Left lung (tissue), 4 donors: ENCODE measurements at regions not wholly inside any gene's neighbourhood (a gene's known extent, or its start where the extent isn't known, plus 50 kb on each side); places are given as distances from the start of the nearest gene placed in this dataset.

Experiments used
- ATAC-seq: fragments of 200-7000 bp; cut with Tn5 transposase; one replicate; pipeline ENCODE4 v1.9.1; 2020; ENCODE audit warnings: moderate library complexity
- DNase-seq, 4 donors: peaks; one replicate each; pipeline ENCODE4 v3.0.0-alpha.2; 2013 to 2020
- H3K27ac ChIP-seq, 2 donors: fragments of 200-600 bp; sonication (generic) in 1 of 2; one replicate each; pipeline versions ENCODE4 v1.5.0 to v1.8.0; 2020 to 2021
- H3K27me3 ChIP-seq, 2 donors: fragments of 200-600 bp; sonication (generic) in 1 of 2; one replicate each; pipeline versions ENCODE4 v1.5.0 to v1.8.0; 2020 to 2021
- H3K36me3 ChIP-seq, 2 donors: fragments of 200-600 bp; sonication (generic) in 1 of 2; one replicate each; pipeline versions ENCODE4 v1.5.0 to v1.8.0; 2020 to 2021
- H3K4me1 ChIP-seq, 2 donors: fragments of 200-600 bp; one replicate each; pipeline ENCODE4 v1.8.0; 2021
- H3K4me3 ChIP-seq, 2 donors: fragments of 200-600 bp; sonication (generic) in 1 of 2; one replicate each; pipeline versions ENCODE4 v1.5.0 to v1.8.0; 2020 to 2021; ENCODE audit warnings: mild to moderate bottlenecking in 1 of 2
- H3K9me3 ChIP-seq, 2 donors: fragments of 200-600 bp; sonication (generic) in 1 of 2; one replicate each; pipeline versions ENCODE4 v1.5.0 to v1.8.0; 2020 to 2021
- intact Hi-C, 2 donors: fragments of 100-400 bp; cut with DNase I; formaldehyde crosslinking; loops; one replicate each; pipeline versions ENCODE4 v1.11.2 to v1.14.2; 2022
- TF ChIP-seq, protein P1 (sequence below), 2 donors: fragments of 200-600 bp; sonication (generic) in 1 of 2; IDR thresholded peaks; one replicate each; pipeline versions ENCODE4 v1.5.0 to v1.8.0; 2021; ENCODE audit warnings: antibody characterized with exemption in 2 of 2
- donor health status: DM: no; HTN: yes; CAD: no.
- donor health status: DM: no; HTN: no; CAD: no.

DNA sequence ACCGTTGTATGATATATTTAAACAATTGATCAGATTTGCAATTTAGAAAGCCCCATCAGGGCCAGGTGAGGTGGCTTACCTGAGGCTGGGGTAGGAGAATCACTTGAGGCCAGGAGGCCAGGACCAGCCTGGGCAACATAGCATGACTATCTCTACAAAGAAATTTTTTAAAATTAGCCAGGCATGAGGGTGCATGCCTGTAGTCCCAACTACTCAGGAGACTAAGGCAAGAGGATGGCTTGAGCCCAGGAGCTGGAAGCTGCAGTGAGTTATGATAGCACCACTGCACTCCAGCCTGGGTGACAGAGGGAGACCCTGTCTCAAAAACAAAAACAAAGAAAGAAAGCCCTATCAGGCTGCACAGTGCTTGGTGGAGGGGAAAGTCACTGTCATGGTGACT is 159.9 kb upstream of the RAB4A start:
- no peak for ATAC-seq
- H3K27ac ChIP-seq: no peak overlapping the region
- H3K36me3 ChIP-seq: no peaks in the 10 kb centered on the region
- TF ChIP-seq, protein P1, sequence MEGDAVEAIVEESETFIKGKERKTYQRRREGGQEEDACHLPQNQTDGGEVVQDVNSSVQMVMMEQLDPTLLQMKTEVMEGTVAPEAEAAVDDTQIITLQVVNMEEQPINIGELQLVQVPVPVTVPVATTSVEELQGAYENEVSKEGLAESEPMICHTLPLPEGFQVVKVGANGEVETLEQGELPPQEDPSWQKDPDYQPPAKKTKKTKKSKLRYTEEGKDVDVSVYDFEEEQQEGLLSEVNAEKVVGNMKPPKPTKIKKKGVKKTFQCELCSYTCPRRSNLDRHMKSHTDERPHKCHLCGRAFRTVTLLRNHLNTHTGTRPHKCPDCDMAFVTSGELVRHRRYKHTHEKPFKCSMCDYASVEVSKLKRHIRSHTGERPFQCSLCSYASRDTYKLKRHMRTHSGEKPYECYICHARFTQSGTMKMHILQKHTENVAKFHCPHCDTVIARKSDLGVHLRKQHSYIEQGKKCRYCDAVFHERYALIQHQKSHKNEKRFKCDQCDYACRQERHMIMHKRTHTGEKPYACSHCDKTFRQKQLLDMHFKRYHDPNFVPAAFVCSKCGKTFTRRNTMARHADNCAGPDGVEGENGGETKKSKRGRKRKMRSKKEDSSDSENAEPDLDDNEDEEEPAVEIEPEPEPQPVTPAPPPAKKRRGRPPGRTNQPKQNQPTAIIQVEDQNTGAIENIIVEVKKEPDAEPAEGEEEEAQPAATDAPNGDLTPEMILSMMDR (IDR thresholded peaks at IDR 0.05): no peak
- intact Hi-C loops: no loop called here
- no peak overlapping the region for H3K4me3 ChIP-seq
- H3K4me1 ChIP-seq: peaks cover 0 to 13% of the 10 kb centered on the region in 2 donors
- no peaks in the 10 kb centered on the region for H3K27me3 ChIP-seq
- H3K9me3 ChIP-seq: no peaks in the 10 kb centered on the region
- no peak for DNase-seq

DNA sequence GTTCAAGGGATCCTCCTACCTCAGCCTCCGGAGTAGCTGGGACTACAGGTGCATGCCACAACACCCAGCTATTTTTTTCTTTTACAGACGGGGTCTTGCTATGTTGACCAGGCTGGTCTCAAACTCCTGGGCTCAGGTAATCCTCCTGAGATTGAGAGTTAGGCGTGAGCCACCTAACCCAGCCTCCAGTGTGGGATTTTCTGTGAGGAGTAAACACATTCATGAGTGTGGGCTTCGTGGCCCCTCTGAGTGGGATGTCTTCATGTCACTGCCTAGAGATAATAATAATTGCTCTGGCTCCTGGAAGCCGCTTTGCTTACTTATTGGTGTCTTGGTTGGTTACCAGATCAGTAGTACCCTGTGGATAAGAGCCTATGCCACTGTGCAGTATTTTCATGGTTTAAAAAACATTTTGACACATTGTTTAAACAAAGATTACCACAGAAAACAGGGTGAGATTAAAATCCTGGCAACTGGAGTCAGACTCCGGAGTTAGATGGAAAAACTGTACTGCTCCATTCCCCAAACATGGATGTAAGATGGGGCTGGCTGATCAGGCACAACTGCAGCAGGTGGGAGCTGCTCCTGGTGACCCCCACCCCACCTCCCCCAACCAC is 159.1 kb upstream of the RAB4A start:
- Histone ChIP-seq H3K27ac (no peak overlapping the region), H3K36me3 (no peaks in the 10 kb centered on the region), H3K4me1 (peaks cover 0 to 13% of the 10 kb centered on the region in 2 donors), H3K27me3 (no peaks in the 10 kb centered on the region), H3K9me3 (no peaks in the 10 kb centered on the region), H3K4me3 (no peak overlapping the region)
- intact Hi-C loops: no loop called here
- peak in 1 of 4 donors; percentile 24 for DNase-seq
- no peak for ATAC-seq
- TF ChIP-seq, protein P1 (IDR thresholded peaks at IDR 0.05): no peak

DNA sequence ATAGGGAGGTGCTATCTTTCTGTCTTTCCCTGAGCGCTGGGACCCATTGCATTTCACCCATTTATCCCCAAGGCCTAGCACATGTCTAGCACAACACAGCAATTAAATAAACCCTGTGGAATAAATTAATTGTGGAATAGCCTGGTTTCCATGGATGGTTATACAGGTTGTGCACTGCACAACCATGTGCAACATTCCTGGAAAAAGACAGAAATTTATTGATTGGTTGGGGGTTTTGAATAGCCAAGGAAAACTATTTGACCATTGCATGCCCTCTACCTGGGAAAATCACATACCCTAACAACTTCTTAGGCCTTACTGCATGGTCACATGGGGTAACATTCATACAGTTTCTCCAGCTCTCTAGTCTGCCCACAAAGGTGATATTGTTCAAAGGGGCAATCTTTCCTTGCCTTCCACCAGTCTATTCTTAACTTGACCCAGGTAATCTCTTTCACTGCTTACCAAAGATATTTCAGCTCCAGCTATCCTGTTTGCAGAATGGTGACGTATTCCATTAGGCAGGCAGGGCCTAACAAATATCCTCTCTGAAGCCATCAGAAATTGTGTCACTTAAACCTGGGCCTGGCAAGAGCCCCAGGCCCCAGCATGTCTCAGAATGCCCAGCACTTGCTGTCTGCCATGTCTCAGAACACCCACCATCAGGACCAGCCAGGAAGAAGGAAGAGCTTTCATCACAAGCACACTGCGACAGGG is 157.9 kb upstream of the RAB4A start:
- DNase-seq (no peak), ATAC-seq (no peak)
- TF ChIP-seq, protein P1 (IDR thresholded peaks at IDR 0.05): no peak
- Histone ChIP-seq H3K36me3 (no peaks in the 10 kb centered on the region), H3K4me1 (peaks cover 9 to 20% of the 10 kb centered on the region in 2 donors), H3K9me3 (no peaks in the 10 kb centered on the region), H3K27ac (no peak overlapping the region), H3K4me3 (no peak overlapping the region), H3K27me3 (no peaks in the 10 kb centered on the region)
- intact Hi-C loops: no loop called here

DNA sequence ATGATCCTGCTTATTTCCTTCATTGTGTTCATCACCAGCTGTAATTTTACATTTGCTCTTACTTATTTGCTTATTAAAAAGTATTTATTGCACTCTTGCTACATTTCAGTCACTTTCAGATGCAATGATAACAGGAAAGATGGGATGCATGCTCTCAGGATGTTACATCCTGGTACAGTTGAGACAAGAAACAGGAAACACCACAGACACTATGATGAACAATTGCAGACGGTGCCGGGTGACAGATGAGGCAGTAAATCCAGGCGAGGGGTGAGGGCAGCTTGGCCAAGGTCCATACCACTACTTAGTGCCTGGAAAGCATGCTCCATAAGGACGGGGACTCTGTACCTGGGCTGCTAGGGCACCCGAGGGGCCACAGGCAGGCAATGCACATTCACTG is 156.6 kb upstream of the RAB4A start:
- Histone ChIP-seq H3K4me3 (no peak overlapping the region), H3K4me1 (peaks cover 13 to 15% of the 10 kb centered on the region in 2 donors), H3K36me3 (no peaks in the 10 kb centered on the region), H3K27me3 (no peaks in the 10 kb centered on the region), H3K27ac (no peak overlapping the region), H3K9me3 (no peaks in the 10 kb centered on the region)
- DNase-seq (peak in 1 of 4 donors; percentile 16), ATAC-seq (no peak)
- TF ChIP-seq, protein P1 (IDR thresholded peaks at IDR 0.05): no peak
- intact Hi-C loops: no loop called here

DNA sequence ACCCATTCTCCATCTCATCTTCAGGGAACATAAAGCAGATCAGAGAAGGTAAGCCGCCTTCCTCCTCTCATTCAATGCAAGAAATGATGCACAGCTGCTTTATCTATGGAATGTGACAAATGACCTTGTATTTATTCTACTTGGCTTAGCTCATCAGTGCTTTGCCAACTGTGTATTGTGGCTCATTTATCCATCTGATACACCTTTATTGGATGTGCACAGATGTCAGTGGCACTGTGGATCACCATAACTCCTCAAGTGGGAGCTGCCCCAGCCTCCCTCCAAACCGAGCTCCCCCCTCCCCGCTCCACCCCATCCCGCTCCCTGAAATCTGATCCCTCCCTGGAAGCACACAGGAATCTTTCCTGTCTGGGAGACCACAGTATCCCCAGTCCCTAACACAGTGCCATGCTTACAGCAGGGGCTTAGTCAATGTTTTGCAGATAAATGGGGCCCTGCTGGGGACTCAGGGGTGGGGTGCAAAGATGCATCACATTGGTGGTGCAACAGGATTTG is 156.0 kb upstream of the RAB4A start:
- no peak overlapping the region for H3K4me3 ChIP-seq
- H3K4me1 ChIP-seq: peaks cover 13 to 15% of the 10 kb centered on the region in 2 donors
- no peaks in the 10 kb centered on the region for H3K9me3 ChIP-seq
- intact Hi-C loops: no loop called here
- H3K36me3 ChIP-seq: no peaks in the 10 kb centered on the region
- DNase-seq (peak in 2 of 4 donors; percentile 15 to 52), ATAC-seq (no peak)
- TF ChIP-seq, protein P1 (IDR thresholded peaks at IDR 0.05): no peak
- no peak overlapping the region for H3K27ac ChIP-seq
- H3K27me3 ChIP-seq: no peaks in the 10 kb centered on the region
